ENCODE measurements at regions not wholly inside any gene's neighbourhood (a gene's known extent, or its start where the extent isn't known, plus 50 kb on each side); places are given as distances from the start of the nearest gene placed in this dataset.

GRCh38 chr14:30131581-30132097 lies 204.0 kb upstream of the PRKD1 start:
- DNase-seq (ENCODE audit: low read depth, low spot score), result no peak
- in situ Hi-C loops (cut with HindIII; ENCODE audit: low pct_unique_long_range_greater_than_20kb, low sequenced_read_pairs), result no loop called here

- DNase-seq (ENCODE audit: low read depth, low spot score), result no peak
- in situ Hi-C loops (cut with HindIII; ENCODE audit: low pct_unique_long_range_greater_than_20kb, low sequenced_read_pairs), result no loop called here
Observed at GRCh38 chr14:30132196-30132595, 204.5 kb upstream of the PRKD1 start.

- no peak for DNase-seq (ENCODE audit: low read depth, low spot score)
- in situ Hi-C loops (cut with HindIII; ENCODE audit: low pct_unique_long_range_greater_than_20kb, low sequenced_read_pairs), result no loop called here
Observed at GRCh38 chr14:30134936-30135335, 207.3 kb upstream of the PRKD1 start.

- peak; percentile 17 for DNase-seq (ENCODE audit: low read depth, low spot score)
- in situ Hi-C loops (cut with HindIII; ENCODE audit: low pct_unique_long_range_greater_than_20kb, low sequenced_read_pairs), result no loop called here
Observed at GRCh38 chr14:30138567-30138966, 210.9 kb upstream of the PRKD1 start.

GRCh38 chr14:30142216-30142615 lies 214.6 kb upstream of the PRKD1 start:
- in situ Hi-C loops (cut with HindIII; ENCODE audit: low pct_unique_long_range_greater_than_20kb, low sequenced_read_pairs), result no loop called here
- no peak for DNase-seq (ENCODE audit: low read depth, low spot score)

- DNase-seq (ENCODE audit: low read depth, low spot score), result no peak
- in situ Hi-C loops (cut with HindIII; ENCODE audit: low pct_unique_long_range_greater_than_20kb, low sequenced_read_pairs), result no loop called here
Observed at GRCh38 chr14:30143627-30144026, 216.0 kb upstream of the PRKD1 start.

GRCh38 chr14:30153717-30154116 lies 226.1 kb upstream of the PRKD1 start:
- in situ Hi-C loops (cut with HindIII; ENCODE audit: low pct_unique_long_range_greater_than_20kb, low sequenced_read_pairs), result no loop called here

GRCh38 chr14:30156571-30156970 lies 228.9 kb upstream of the PRKD1 start:
- no peak for DNase-seq (ENCODE audit: low read depth, low spot score)
- in situ Hi-C loops (cut with HindIII; ENCODE audit: low pct_unique_long_range_greater_than_20kb, low sequenced_read_pairs), result no loop called here

More at GRCh38 chr14:30153717-30154116, 226.1 kb upstream of the PRKD1 start:
- no peak for DNase-seq (ENCODE audit: low read depth, low spot score)

GRCh38 chr14:30158299-30158698 lies 230.7 kb upstream of the PRKD1 start:
- in situ Hi-C loops (cut with HindIII; ENCODE audit: low pct_unique_long_range_greater_than_20kb, low sequenced_read_pairs), result no loop called here
- no peak for DNase-seq (ENCODE audit: low read depth, low spot score)

GRCh38 chr14:30159374-30159773 lies 231.7 kb upstream of the PRKD1 start:
- in situ Hi-C loops (cut with HindIII; ENCODE audit: low pct_unique_long_range_greater_than_20kb, low sequenced_read_pairs), result no loop called here
- no peak for DNase-seq (ENCODE audit: low read depth, low spot score)

GRCh38 chr14:30160608-30161007 lies 233.0 kb upstream of the PRKD1 start:
- in situ Hi-C loops (cut with HindIII; ENCODE audit: low pct_unique_long_range_greater_than_20kb, low sequenced_read_pairs), result no loop called here
- no peak for DNase-seq (ENCODE audit: low read depth, low spot score)

GRCh38 chr14:30162066-30162465 lies 234.4 kb upstream of the PRKD1 start:
- in situ Hi-C loops (cut with HindIII; ENCODE audit: low pct_unique_long_range_greater_than_20kb, low sequenced_read_pairs), result no loop called here
- DNase-seq (ENCODE audit: low read depth, low spot score), result no peak

GRCh38 chr14:30165255-30165654 lies 237.6 kb upstream of the PRKD1 start:
- in situ Hi-C loops (cut with HindIII; ENCODE audit: low pct_unique_long_range_greater_than_20kb, low sequenced_read_pairs), result no loop called here
- DNase-seq (ENCODE audit: low read depth, low spot score), result no peak

GRCh38 chr14:30177781-30178180 lies 250.1 kb upstream of the PRKD1 start:
- no peak for DNase-seq (ENCODE audit: low read depth, low spot score)
- in situ Hi-C loops (cut with HindIII; ENCODE audit: low pct_unique_long_range_greater_than_20kb, low sequenced_read_pairs), result no loop called here

GRCh38 chr14:30179381-30180130 lies 251.9 kb upstream of the PRKD1 start:
- no peak for DNase-seq (ENCODE audit: low read depth, low spot score)
- in situ Hi-C loops (cut with HindIII; ENCODE audit: low pct_unique_long_range_greater_than_20kb, low sequenced_read_pairs), result no loop called here

- DNase-seq (ENCODE audit: low read depth, low spot score), result no peak
- in situ Hi-C loops (cut with HindIII; ENCODE audit: low pct_unique_long_range_greater_than_20kb, low sequenced_read_pairs), result no loop called here
Observed at GRCh38 chr14:30180219-30180618, 252.6 kb upstream of the PRKD1 start.

GRCh38 chr14:30185832-30186231 lies 258.2 kb upstream of the PRKD1 start:
- in situ Hi-C loops (cut with HindIII; ENCODE audit: low pct_unique_long_range_greater_than_20kb, low sequenced_read_pairs), result no loop called here
- no peak for DNase-seq (ENCODE audit: low read depth, low spot score)

- DNase-seq (ENCODE audit: low read depth, low spot score), result no peak
- in situ Hi-C loops (cut with HindIII; ENCODE audit: low pct_unique_long_range_greater_than_20kb, low sequenced_read_pairs), result no loop called here
Observed at GRCh38 chr14:30191639-30192279, 264.1 kb upstream of the PRKD1 start.

GRCh38 chr14:30193101-30193500 lies 265.5 kb upstream of the PRKD1 start:
- in situ Hi-C loops (cut with HindIII; ENCODE audit: low pct_unique_long_range_greater_than_20kb, low sequenced_read_pairs), result no loop called here

More at GRCh38 chr14:30193101-30193500, 265.5 kb upstream of the PRKD1 start:
- DNase-seq (ENCODE audit: low read depth, low spot score), result no peak
